ENCODE measurements at regions not wholly inside any gene's neighbourhood (a gene's known extent, or its start where the extent isn't known, plus 50 kb on each side); places are given as distances from the start of the nearest gene placed in this dataset.

DNA sequence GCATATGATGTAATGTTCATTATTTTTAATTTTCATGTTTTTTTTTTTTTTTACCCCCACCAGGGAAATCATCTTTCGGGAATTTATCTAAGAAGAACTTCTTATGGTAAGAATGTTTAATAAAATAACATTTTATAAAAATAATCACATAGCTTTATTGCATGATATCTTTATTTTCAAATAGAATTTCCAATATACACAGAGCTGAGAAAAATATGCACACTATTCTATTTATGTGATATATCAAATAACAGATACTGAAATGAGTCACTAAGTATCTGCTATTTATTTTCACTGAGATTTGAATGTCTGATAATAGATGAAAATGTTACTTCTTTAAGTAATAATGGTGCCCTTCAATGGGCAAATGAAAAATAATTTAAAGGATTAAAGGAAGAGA lies 1217.3 kb downstream of the MAT2B start:
- TF ChIP-seq, protein P1, sequence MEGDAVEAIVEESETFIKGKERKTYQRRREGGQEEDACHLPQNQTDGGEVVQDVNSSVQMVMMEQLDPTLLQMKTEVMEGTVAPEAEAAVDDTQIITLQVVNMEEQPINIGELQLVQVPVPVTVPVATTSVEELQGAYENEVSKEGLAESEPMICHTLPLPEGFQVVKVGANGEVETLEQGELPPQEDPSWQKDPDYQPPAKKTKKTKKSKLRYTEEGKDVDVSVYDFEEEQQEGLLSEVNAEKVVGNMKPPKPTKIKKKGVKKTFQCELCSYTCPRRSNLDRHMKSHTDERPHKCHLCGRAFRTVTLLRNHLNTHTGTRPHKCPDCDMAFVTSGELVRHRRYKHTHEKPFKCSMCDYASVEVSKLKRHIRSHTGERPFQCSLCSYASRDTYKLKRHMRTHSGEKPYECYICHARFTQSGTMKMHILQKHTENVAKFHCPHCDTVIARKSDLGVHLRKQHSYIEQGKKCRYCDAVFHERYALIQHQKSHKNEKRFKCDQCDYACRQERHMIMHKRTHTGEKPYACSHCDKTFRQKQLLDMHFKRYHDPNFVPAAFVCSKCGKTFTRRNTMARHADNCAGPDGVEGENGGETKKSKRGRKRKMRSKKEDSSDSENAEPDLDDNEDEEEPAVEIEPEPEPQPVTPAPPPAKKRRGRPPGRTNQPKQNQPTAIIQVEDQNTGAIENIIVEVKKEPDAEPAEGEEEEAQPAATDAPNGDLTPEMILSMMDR (IDR thresholded peaks at IDR 0.05; ENCODE audit: low read length), result no peak
- no peak for TF ChIP-seq EZH2 (IDR thresholded peaks at IDR 0.05; ENCODE audit: borderline replicate concordance, low read length)
